Fibroblast of lung (primary cell): ENCODE measurements at regions not wholly inside any gene's neighbourhood (a gene's known extent, or its start where the extent isn't known, plus 50 kb on each side); places are given as distances from the start of the nearest gene placed in this dataset.

ENCODE experiments used
- DNase-seq, 2 donors: peaks; one replicate each; pipeline versions ENCODE4 v3.0.0 to v3.0.0-alpha.2; 2010; ENCODE audit warnings: low read depth in 2 of 2
- H2AFZ ChIP-seq: 2 replicates; pipeline ENCODE4 v1.5.1; 2012; ENCODE audit warnings: low read length, control low read depth, inconsistent platforms
- H3K27ac ChIP-seq: 2 replicates; pipeline ENCODE4 v1.5.1; 2011; ENCODE audit warnings: low read length, control low read depth; ENCODE audit not compliant: insufficient read depth
- H3K27me3 ChIP-seq: 2 replicates; pipeline ENCODE4 v1.5.1; 2011; ENCODE audit warnings: mild to moderate bottlenecking, low read length; ENCODE audit not compliant: control insufficient read depth, insufficient read depth
- H3K36me3 ChIP-seq: 2 replicates; pipeline ENCODE4 v1.5.1; 2011; ENCODE audit warnings: low read length; ENCODE audit not compliant: control insufficient read depth, insufficient read depth
- H3K4me1 ChIP-seq: 2 replicates; pipeline ENCODE4 v1.5.1; 2011; ENCODE audit warnings: low read length; ENCODE audit not compliant: control insufficient read depth, insufficient read depth; ENCODE audit errors: extremely low read depth
- H3K4me2 ChIP-seq: 2 replicates; pipeline ENCODE4 v1.5.1; 2011; ENCODE audit warnings: low read length, control low read depth; ENCODE audit not compliant: insufficient read depth; ENCODE audit errors: extremely low read depth
- H3K4me3 ChIP-seq, 4 experiments: fragments of 200-600 bp in 1 of 4; sonication (generic) in 1 of 4; replicated peaks in 1 of 4; 2 replicates each; pipeline ENCODE4 v1.5.1; 2011 to 2016; ENCODE audit warnings: low read length in 4 of 4, low read depth in 3 of 4, mild to moderate bottlenecking in 3 of 4, control low read depth in 2 of 4, inconsistent platforms in 1 of 4, mixed read lengths in 1 of 4; ENCODE audit not compliant: insufficient read depth in 1 of 4; ENCODE audit errors: control extremely low read depth in 1 of 4
- H3K79me2 ChIP-seq: 2 replicates; pipeline ENCODE4 v1.5.1; 2012; ENCODE audit warnings: mild to moderate bottlenecking, low read length, inconsistent platforms; ENCODE audit not compliant: control insufficient read depth, insufficient read depth
- H3K9ac ChIP-seq: 2 replicates; pipeline ENCODE4 v1.5.1; 2011; ENCODE audit warnings: mild to moderate bottlenecking, low read length, control low read depth; ENCODE audit not compliant: insufficient read depth
- H3K9me3 ChIP-seq: 2 replicates; pipeline ENCODE4 v1.5.1; 2012; ENCODE audit warnings: low read depth, low read length; ENCODE audit not compliant: control insufficient read depth, insufficient read depth
- H4K20me1 ChIP-seq: 2 replicates; pipeline ENCODE4 v1.5.1; 2011; ENCODE audit warnings: low read length; ENCODE audit not compliant: control insufficient read depth, insufficient read depth; ENCODE audit errors: extremely low read depth
- EZH2 ChIP-seq: IDR thresholded peaks from 2 replicates; pipeline ENCODE4 v1.5.1; 2012; ENCODE audit warnings: low read length, control low read depth, mild to moderate bottlenecking; ENCODE audit errors: missing control alignments
- TF ChIP-seq, protein P1 (sequence below), 2 donors: IDR thresholded peaks in 1 of 2; conservative IDR thresholded peaks in 1 of 2; 1 replicate in 1 of 2; 2 replicates in 1 of 2; pipeline ENCODE4 v1.5.1; 2011 to 2012; ENCODE audit warnings: low read length in 2 of 2, control low read depth in 1 of 2, inconsistent platforms in 1 of 2, low read depth in 1 of 2, mild to moderate bottlenecking in 1 of 2

DNA sequence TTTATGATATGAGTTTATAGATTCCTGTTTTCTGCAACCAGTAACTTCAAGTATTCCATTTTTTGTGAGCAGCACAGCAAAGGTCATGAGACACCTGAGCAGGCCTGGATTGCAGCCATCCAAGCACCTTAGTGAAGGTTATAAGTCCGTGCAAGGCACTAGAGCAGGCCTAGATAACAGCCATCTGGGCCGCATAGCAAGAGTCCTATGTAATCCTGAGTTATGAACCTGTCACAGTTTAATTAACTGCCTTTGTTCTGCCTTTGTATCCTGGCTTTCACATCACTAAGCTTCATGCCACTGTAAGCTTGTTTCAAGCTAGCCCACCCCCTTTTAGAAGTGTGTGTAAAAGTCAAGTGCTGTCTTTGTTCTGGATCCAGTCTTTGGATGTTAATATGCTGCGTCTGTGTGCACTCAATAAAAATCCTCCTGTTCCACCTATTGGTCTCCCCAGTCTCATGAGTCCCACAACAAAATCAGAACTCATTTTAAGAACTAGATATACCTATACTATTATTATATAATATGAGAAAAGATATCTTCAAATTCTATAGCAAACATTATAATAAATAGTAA, 556.2 kb upstream of the CHRM3 start:
- no peaks in the 10 kb centered on the region for H3K9me3 ChIP-seq
- H3K4me1 ChIP-seq = no peaks in the 10 kb centered on the region
- H3K27ac ChIP-seq = no peak overlapping the region
- no peaks in the 10 kb centered on the region for H3K27me3 ChIP-seq
- no peak overlapping the region for H3K4me2 ChIP-seq
- no peaks in the 10 kb centered on the region for H3K36me3 ChIP-seq
- no peaks in the 10 kb centered on the region for H3K79me2 ChIP-seq
- H3K9ac ChIP-seq = no peak overlapping the region
- H2AFZ ChIP-seq = no peak overlapping the region
- H3K4me3 ChIP-seq = no peak overlapping the region
- no peak for TF ChIP-seq EZH2
- TF ChIP-seq, protein P1, sequence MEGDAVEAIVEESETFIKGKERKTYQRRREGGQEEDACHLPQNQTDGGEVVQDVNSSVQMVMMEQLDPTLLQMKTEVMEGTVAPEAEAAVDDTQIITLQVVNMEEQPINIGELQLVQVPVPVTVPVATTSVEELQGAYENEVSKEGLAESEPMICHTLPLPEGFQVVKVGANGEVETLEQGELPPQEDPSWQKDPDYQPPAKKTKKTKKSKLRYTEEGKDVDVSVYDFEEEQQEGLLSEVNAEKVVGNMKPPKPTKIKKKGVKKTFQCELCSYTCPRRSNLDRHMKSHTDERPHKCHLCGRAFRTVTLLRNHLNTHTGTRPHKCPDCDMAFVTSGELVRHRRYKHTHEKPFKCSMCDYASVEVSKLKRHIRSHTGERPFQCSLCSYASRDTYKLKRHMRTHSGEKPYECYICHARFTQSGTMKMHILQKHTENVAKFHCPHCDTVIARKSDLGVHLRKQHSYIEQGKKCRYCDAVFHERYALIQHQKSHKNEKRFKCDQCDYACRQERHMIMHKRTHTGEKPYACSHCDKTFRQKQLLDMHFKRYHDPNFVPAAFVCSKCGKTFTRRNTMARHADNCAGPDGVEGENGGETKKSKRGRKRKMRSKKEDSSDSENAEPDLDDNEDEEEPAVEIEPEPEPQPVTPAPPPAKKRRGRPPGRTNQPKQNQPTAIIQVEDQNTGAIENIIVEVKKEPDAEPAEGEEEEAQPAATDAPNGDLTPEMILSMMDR (conservative IDR thresholded peaks at IDR 0.05 in 1 of 2, IDR thresholded peaks at IDR 0.05 in 1 of 2; ENCODE audit: low read depth in 1 of 2, low read length in 2 of 2) = no peak
- DNase-seq = peak in 1 of 2 donors; percentile 66
- H4K20me1 ChIP-seq = no peaks in the 10 kb centered on the region

DNA sequence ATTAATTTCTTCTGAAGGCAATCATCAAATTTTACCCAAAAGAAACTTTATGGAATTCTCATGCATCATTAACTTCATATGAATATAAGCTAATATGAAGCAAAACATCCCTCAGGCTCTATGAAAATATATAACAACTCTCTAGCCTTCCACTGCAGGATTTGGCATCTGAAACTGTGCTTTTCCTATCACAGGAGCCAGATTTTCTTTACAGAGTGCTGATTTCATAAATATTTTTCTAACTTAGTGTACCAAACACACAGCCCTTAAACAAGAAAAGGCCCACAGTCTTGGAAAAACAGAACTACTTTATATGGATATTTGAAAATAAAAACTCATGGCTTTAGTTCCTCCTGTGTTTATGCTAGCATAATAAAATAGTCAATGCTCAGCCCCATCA, 559.5 kb upstream of the CHRM3 start:
- TF ChIP-seq EZH2 = no peak
- TF ChIP-seq, protein P1 (conservative IDR thresholded peaks at IDR 0.05 in 1 of 2, IDR thresholded peaks at IDR 0.05 in 1 of 2; ENCODE audit: low read depth in 1 of 2, low read length in 2 of 2) = no peak
- H3K4me2 ChIP-seq = no peak overlapping the region
- H3K9me3 ChIP-seq = no peaks in the 10 kb centered on the region
- H3K27ac ChIP-seq = no peak overlapping the region
- H3K79me2 ChIP-seq = no peaks in the 10 kb centered on the region
- DNase-seq = no peak
- H3K36me3 ChIP-seq = no peaks in the 10 kb centered on the region
- H3K27me3 ChIP-seq = no peaks in the 10 kb centered on the region
- H3K4me3 ChIP-seq = no peak overlapping the region
- H4K20me1 ChIP-seq = no peaks in the 10 kb centered on the region
- H3K9ac ChIP-seq = no peak overlapping the region
- H2AFZ ChIP-seq = no peak overlapping the region
- H3K4me1 ChIP-seq = no peaks in the 10 kb centered on the region

DNA sequence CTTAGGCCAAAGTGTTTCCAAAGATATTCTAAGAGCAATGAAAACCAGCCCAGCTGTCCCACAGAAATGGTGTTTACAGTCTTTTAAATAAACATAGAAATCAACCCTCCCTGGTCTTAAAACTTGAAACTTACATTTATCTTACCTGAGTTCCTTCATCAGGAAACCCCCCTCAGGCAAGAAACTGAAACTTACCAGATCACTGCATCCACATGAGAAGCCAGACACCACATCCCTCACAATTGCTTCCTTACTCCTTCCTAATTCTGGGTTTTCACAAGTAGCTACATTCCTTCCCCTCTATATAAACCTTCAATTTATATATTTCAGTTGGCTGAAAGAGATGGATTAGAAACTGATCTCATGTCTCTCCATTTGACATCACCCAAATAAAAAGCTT, 563.0 kb upstream of the CHRM3 start:
- no peak for TF ChIP-seq EZH2
- TF ChIP-seq, protein P1 (conservative IDR thresholded peaks at IDR 0.05 in 1 of 2, IDR thresholded peaks at IDR 0.05 in 1 of 2; ENCODE audit: low read depth in 1 of 2, low read length in 2 of 2) = no peak
- Histone ChIP-seq H3K4me3 (no peak overlapping the region), H3K36me3 (no peaks in the 10 kb centered on the region), H3K27ac (no peak overlapping the region), H3K9me3 (no peaks in the 10 kb centered on the region), H3K9ac (no peak overlapping the region), H2AFZ (no peak overlapping the region), H3K27me3 (no peaks in the 10 kb centered on the region), H3K79me2 (no peaks in the 10 kb centered on the region), H3K4me1 (no peaks in the 10 kb centered on the region), H3K4me2 (no peak overlapping the region), H4K20me1 (no peaks in the 10 kb centered on the region)
- DNase-seq = no peak
